Activated CD4-positive, alpha-beta memory T cell treated with anti-CD3 and anti-CD28 coated beads for 36 hours (primary cell): ENCODE measurements at regions not wholly inside any gene's neighbourhood (a gene's known extent, or its start where the extent isn't known, plus 50 kb on each side); places are given as distances from the start of the nearest gene placed in this dataset.

Experiments
- CTCF ChIA-PET: fragments of 350-600 bp; sonication (Branson Sonifier 250); formaldehyde crosslinking; loops from one replicate; lab custom pipeline; 2021; ENCODE audit warnings: antibody characterized with exemption, inconsistent platforms; lab: Charles Lee
- POLR2A ChIA-PET: fragments of 350-600 bp; sonication (Branson Sonifier 250); formaldehyde crosslinking; loops from one replicate; lab custom pipeline; 2021; ENCODE audit warnings: antibody characterized with exemption; lab: Charles Lee
- DNase-seq: peaks from one replicate; pipeline ENCODE4 v3.0.0-alpha.2; 2020
- H3K27ac Mint-ChIP-seq: one replicate; pipeline ENCODE4 v1.8.0; 2021; ENCODE audit warnings: mixed read lengths
- H3K27me3 Mint-ChIP-seq: one replicate; pipeline ENCODE4 v1.8.0; 2021; ENCODE audit warnings: mixed read lengths
- H3K36me3 Mint-ChIP-seq: one replicate; pipeline ENCODE4 v1.8.0; 2021; ENCODE audit warnings: mixed read lengths
- H3K4me1 Mint-ChIP-seq: one replicate; pipeline ENCODE4 v1.8.0; 2021; ENCODE audit warnings: low read depth, mixed read lengths
- H3K4me3 Mint-ChIP-seq: one replicate; pipeline ENCODE4 v1.8.0; 2021; ENCODE audit warnings: mild to moderate bottlenecking, mixed read lengths
- H3K9me3 Mint-ChIP-seq: one replicate; pipeline ENCODE4 v1.8.0; 2021; ENCODE audit warnings: mixed read lengths
- intact Hi-C: fragments of 100-400 bp; cut with micrococcal nuclease; formaldehyde crosslinking; loops from one replicate; pipeline ENCODE4 v1.15.1; 2023

- Mint-ChIP-seq H3K4me1 (no peaks in the 10 kb centered on the region), H3K36me3 (no peaks in the 10 kb centered on the region), H3K27ac (no peak overlapping the region), H3K27me3 (no peaks in the 10 kb centered on the region), H3K4me3 (no peak overlapping the region), H3K9me3 (peaks cover 13% of the 10 kb centered on the region)
- DNase-seq, result no peak
- POLR2A ChIA-PET, result no interaction called here
- CTCF ChIA-PET, result no interaction called here
- intact Hi-C loops, result no loop called here
Measured at GRCh38 chr9:13534006-13534405, 254.5 kb upstream of the MPDZ start.

- ChIA-PET POLR2A (no interaction called here), CTCF (no interaction called here)
- intact Hi-C loops, result no loop called here
- H3K9me3 Mint-ChIP-seq, result peaks cover 15% of the 10 kb centered on the region
- H3K36me3 Mint-ChIP-seq, result no peaks in the 10 kb centered on the region
- no peak overlapping the region for H3K27ac Mint-ChIP-seq
- no peaks in the 10 kb centered on the region for H3K27me3 Mint-ChIP-seq
- no peaks in the 10 kb centered on the region for H3K4me1 Mint-ChIP-seq
- H3K4me3 Mint-ChIP-seq, result no peak overlapping the region
- no peak for DNase-seq
Measured at GRCh38 chr9:13532407-13532806, 252.9 kb upstream of the MPDZ start.

GRCh38 chr9:13529321-13530104 is 250.0 kb upstream of the MPDZ start:
- no peaks in the 10 kb centered on the region for H3K36me3 Mint-ChIP-seq
- no peak overlapping the region for H3K27ac Mint-ChIP-seq
- H3K4me3 Mint-ChIP-seq, result no peak overlapping the region
- POLR2A ChIA-PET, result no interaction called here
- H3K9me3 Mint-ChIP-seq, result peaks cover 13% of the 10 kb centered on the region
- intact Hi-C loops, result no loop called here
- CTCF ChIA-PET, result no interaction called here
- H3K4me1 Mint-ChIP-seq, result no peaks in the 10 kb centered on the region
- H3K27me3 Mint-ChIP-seq, result no peaks in the 10 kb centered on the region
- no peak for DNase-seq

- intact Hi-C loops, result no loop called here
- ChIA-PET POLR2A (no interaction called here), CTCF (no interaction called here)
- Mint-ChIP-seq H3K4me1 (no peaks in the 10 kb centered on the region), H3K27ac (no peak overlapping the region), H3K9me3 (peaks cover 2% of the 10 kb centered on the region), H3K36me3 (no peaks in the 10 kb centered on the region), H3K4me3 (no peak overlapping the region), H3K27me3 (no peaks in the 10 kb centered on the region)
- DNase-seq, result no peak
Measured at GRCh38 chr9:13524245-13524644, 244.8 kb upstream of the MPDZ start.

- DNase-seq, result no peak
- Mint-ChIP-seq H3K4me3 (no peak overlapping the region), H3K36me3 (no peaks in the 10 kb centered on the region), H3K4me1 (no peaks in the 10 kb centered on the region), H3K27ac (no peak overlapping the region), H3K27me3 (no peaks in the 10 kb centered on the region), H3K9me3 (peaks cover 3% of the 10 kb centered on the region)
- POLR2A ChIA-PET, result no interaction called here
- CTCF ChIA-PET, result no interaction called here
- intact Hi-C loops, result no loop called here
Measured at GRCh38 chr9:13520069-13520468, 240.6 kb upstream of the MPDZ start.

GRCh38 chr9:13513716-13514444 is 234.4 kb upstream of the MPDZ start:
- peaks cover 3% of the 10 kb centered on the region for H3K9me3 Mint-ChIP-seq
- no peaks in the 10 kb centered on the region for H3K4me1 Mint-ChIP-seq
- intact Hi-C loops, result no loop called here
- H3K27me3 Mint-ChIP-seq, result no peaks in the 10 kb centered on the region
- ChIA-PET CTCF (no interaction called here), POLR2A (no interaction called here)
- H3K4me3 Mint-ChIP-seq, result no peak overlapping the region
- DNase-seq, result no peak
- no peaks in the 10 kb centered on the region for H3K36me3 Mint-ChIP-seq
- no peak overlapping the region for H3K27ac Mint-ChIP-seq

GRCh38 chr9:13513286-13513685 is 233.8 kb upstream of the MPDZ start:
- Mint-ChIP-seq H3K4me3 (no peak overlapping the region), H3K27me3 (no peaks in the 10 kb centered on the region), H3K9me3 (peaks cover 3% of the 10 kb centered on the region), H3K36me3 (no peaks in the 10 kb centered on the region), H3K27ac (no peak overlapping the region), H3K4me1 (no peaks in the 10 kb centered on the region)
- ChIA-PET POLR2A (no interaction called here), CTCF (no interaction called here)
- no peak for DNase-seq
- intact Hi-C loops, result no loop called here

- POLR2A ChIA-PET, result no interaction called here
- no peaks in the 10 kb centered on the region for H3K27me3 Mint-ChIP-seq
- H3K4me3 Mint-ChIP-seq, result no peak overlapping the region
- no peaks in the 10 kb centered on the region for H3K36me3 Mint-ChIP-seq
- no peak overlapping the region for H3K27ac Mint-ChIP-seq
- H3K9me3 Mint-ChIP-seq, result peaks cover 2% of the 10 kb centered on the region
- no peak for DNase-seq
- CTCF ChIA-PET, result no interaction called here
- intact Hi-C loops, result no loop called here
- H3K4me1 Mint-ChIP-seq, result no peaks in the 10 kb centered on the region
Measured at GRCh38 chr9:13508681-13509080, 229.2 kb upstream of the MPDZ start.

GRCh38 chr9:13508086-13508485 is 228.6 kb upstream of the MPDZ start:
- H3K9me3 Mint-ChIP-seq, result peaks cover 7% of the 10 kb centered on the region
- ChIA-PET POLR2A (no interaction called here), CTCF (no interaction called here)
- no peaks in the 10 kb centered on the region for H3K27me3 Mint-ChIP-seq
- no peaks in the 10 kb centered on the region for H3K36me3 Mint-ChIP-seq
- H3K4me3 Mint-ChIP-seq, result no peak overlapping the region
- no peak overlapping the region for H3K27ac Mint-ChIP-seq
- intact Hi-C loops, result no loop called here
- DNase-seq, result no peak
- no peaks in the 10 kb centered on the region for H3K4me1 Mint-ChIP-seq

- H3K4me3 Mint-ChIP-seq, result no peak overlapping the region
- POLR2A ChIA-PET, result no interaction called here
- CTCF ChIA-PET, result no interaction called here
Measured at GRCh38 chr9:13505797-13506196, 226.3 kb upstream of the MPDZ start.

GRCh38 chr9:13503599-13503998 is 224.1 kb upstream of the MPDZ start:
- H3K4me1 Mint-ChIP-seq, result no peaks in the 10 kb centered on the region
- ChIA-PET CTCF (no interaction called here), POLR2A (no interaction called here)
- H3K36me3 Mint-ChIP-seq, result no peaks in the 10 kb centered on the region
- no peak for DNase-seq
- H3K4me3 Mint-ChIP-seq, result no peak overlapping the region
- intact Hi-C loops, result no loop called here
- H3K9me3 Mint-ChIP-seq, result peaks cover 7% of the 10 kb centered on the region
- no peaks in the 10 kb centered on the region for H3K27me3 Mint-ChIP-seq
- no peak overlapping the region for H3K27ac Mint-ChIP-seq

More at GRCh38 chr9:13505797-13506196, 226.3 kb upstream of the MPDZ start:
- no peaks in the 10 kb centered on the region for H3K4me1 Mint-ChIP-seq
- peaks cover 7% of the 10 kb centered on the region for H3K9me3 Mint-ChIP-seq
- no peaks in the 10 kb centered on the region for H3K27me3 Mint-ChIP-seq
- no peak for DNase-seq
- H3K27ac Mint-ChIP-seq, result no peak overlapping the region
- intact Hi-C loops, result no loop called here
- no peaks in the 10 kb centered on the region for H3K36me3 Mint-ChIP-seq

- no peaks in the 10 kb centered on the region for H3K27me3 Mint-ChIP-seq
- ChIA-PET CTCF (no interaction called here), POLR2A (no interaction called here)
- H3K9me3 Mint-ChIP-seq, result peaks cover 9% of the 10 kb centered on the region
- intact Hi-C loops, result no loop called here
- H3K27ac Mint-ChIP-seq, result no peak overlapping the region
- H3K4me3 Mint-ChIP-seq, result no peak overlapping the region
- no peaks in the 10 kb centered on the region for H3K4me1 Mint-ChIP-seq
- no peak for DNase-seq
- H3K36me3 Mint-ChIP-seq, result no peaks in the 10 kb centered on the region
Measured at GRCh38 chr9:13502484-13502883, 223.0 kb upstream of the MPDZ start.

- no peaks in the 10 kb centered on the region for H3K36me3 Mint-ChIP-seq
- CTCF ChIA-PET, result interaction anchor here (1.1 kb wide), 1 partner anchor 25 kb away, joined by 3 read pairs; no protein-coding TSS in a partner anchor
- POLR2A ChIA-PET, result no interaction called here
- H3K27ac Mint-ChIP-seq, result no peak overlapping the region
- no peak overlapping the region for H3K4me3 Mint-ChIP-seq
- no peak for DNase-seq
- peaks cover 9% of the 10 kb centered on the region for H3K9me3 Mint-ChIP-seq
- H3K27me3 Mint-ChIP-seq, result no peaks in the 10 kb centered on the region
- H3K4me1 Mint-ChIP-seq, result no peaks in the 10 kb centered on the region
- intact Hi-C loops, result no loop called here
Measured at GRCh38 chr9:13501018-13501417, 221.5 kb upstream of the MPDZ start.
